ENCODE measurements at regions not wholly inside any gene's neighbourhood (a gene's known extent, or its start where the extent isn't known, plus 50 kb on each side); places are given as distances from the start of the nearest gene placed in this dataset.

GRCh38 chr3:194738254-194739093, 52.8 kb downstream of the FAM43A start:
- no peak for DNase-seq

GRCh38 chr3:194739498-194740284, 54.0 kb downstream of the FAM43A start:
- DNase-seq, result no peak

GRCh38 chr3:194740859-194741491, 55.3 kb downstream of the FAM43A start:
- DNase-seq, result no peak

GRCh38 chr3:194741916-194742315, 56.2 kb downstream of the FAM43A start:
- DNase-seq, result no peak

GRCh38 chr3:194744826-194745225, 59.1 kb downstream of the FAM43A start:
- DNase-seq, result no peak

GRCh38 chr3:194745422-194746184, 59.9 kb downstream of the FAM43A start:
- no peak for DNase-seq

GRCh38 chr3:194748225-194748624, 62.5 kb downstream of the FAM43A start:
- no peak for DNase-seq

- DNase-seq, result no peak
Measured at GRCh38 chr3:194749631-194750490, 64.2 kb downstream of the FAM43A start.

- DNase-seq, result no peak
Measured at GRCh38 chr3:194750491-194750828, 64.8 kb downstream of the FAM43A start.

- no peak for DNase-seq
Measured at GRCh38 chr3:194755671-194756459, 70.2 kb downstream of the FAM43A start.

GRCh38 chr3:194756460-194756779, 70.7 kb downstream of the FAM43A start:
- no peak for DNase-seq

GRCh38 chr3:194756791-194757325, 71.2 kb downstream of the FAM43A start:
- no peak for DNase-seq

GRCh38 chr3:194757647-194758061, 72.0 kb downstream of the FAM43A start:
- DNase-seq, result no peak

- no peak for DNase-seq
Measured at GRCh38 chr3:194758716-194759115, 73.0 kb downstream of the FAM43A start.

GRCh38 chr3:194760494-194761137, 74.9 kb downstream of the FAM43A start:
- no peak for DNase-seq

GRCh38 chr3:194761384-194761783, 75.7 kb downstream of the FAM43A start:
- DNase-seq, result peak; percentile 39

- DNase-seq, result no peak
Measured at GRCh38 chr3:194766845-194767244, 81.2 kb downstream of the FAM43A start.

- DNase-seq, result no peak
Measured at GRCh38 chr3:194767446-194768207, 81.9 kb downstream of the FAM43A start.

GRCh38 chr3:194768586-194768985, 82.9 kb downstream of the FAM43A start:
- DNase-seq, result no peak
